BLaER1 (cell line): ENCODE measurements at regions not wholly inside any gene's neighbourhood (a gene's known extent, or its start where the extent isn't known, plus 50 kb on each side); places are given as distances from the start of the nearest gene placed in this dataset.

Source experiments
- H3K27ac ChIP-seq: shearing (Covaris generic); formaldehyde crosslinking; 2 replicates; pipeline ENCODE4 v1.8.1; 2022
- H3K27me3 ChIP-seq: shearing (Covaris generic); formaldehyde crosslinking; 2 replicates; pipeline ENCODE4 v1.8.1; 2022
- H3K36me3 ChIP-seq: shearing (Covaris generic); formaldehyde crosslinking; 2 replicates; pipeline ENCODE4 v1.8.1; 2022
- H3K4me1 ChIP-seq: shearing (Covaris generic); formaldehyde crosslinking; 2 replicates; pipeline ENCODE4 v1.8.1; 2022
- H3K4me2 ChIP-seq: shearing (Covaris generic); formaldehyde crosslinking; 2 replicates; pipeline ENCODE4 v1.8.1; 2022
- H3K4me3 ChIP-seq: shearing (Covaris generic); formaldehyde crosslinking; 2 replicates; pipeline ENCODE4 v1.8.1; 2022
- H3K9ac ChIP-seq: shearing (Covaris generic); formaldehyde crosslinking; 2 replicates; pipeline ENCODE4 v1.8.1; 2022
- H3K9me3 ChIP-seq: shearing (Covaris generic); formaldehyde crosslinking; 2 replicates; pipeline ENCODE4 v1.8.1; 2022
- H4K20me1 ChIP-seq: shearing (Covaris generic); formaldehyde crosslinking; 2 replicates; pipeline ENCODE4 v1.8.1; 2022
- Cebpa-rat ChIP-seq: shearing (Covaris generic); IDR thresholded peaks from 2 replicates; pipeline ENCODE4 v1.8.1; 2022

- H3K4me1 ChIP-seq = no peaks in the 10 kb centered on the region
- no peak overlapping the region for H3K4me2 ChIP-seq
- TF ChIP-seq Cebpa-rat = no peak
- H3K9me3 ChIP-seq = no peaks in the 10 kb centered on the region
- no peak overlapping the region for H3K9ac ChIP-seq
- no peak overlapping the region for H3K4me3 ChIP-seq
- no peaks in the 10 kb centered on the region for H4K20me1 ChIP-seq
- no peaks in the 10 kb centered on the region for H3K27me3 ChIP-seq
- H3K27ac ChIP-seq = no peak overlapping the region
- no peaks in the 10 kb centered on the region for H3K36me3 ChIP-seq
Observed at GRCh38 chr6:94487371-94487770, 1068.0 kb upstream of the EPHA7 start.

DNA sequence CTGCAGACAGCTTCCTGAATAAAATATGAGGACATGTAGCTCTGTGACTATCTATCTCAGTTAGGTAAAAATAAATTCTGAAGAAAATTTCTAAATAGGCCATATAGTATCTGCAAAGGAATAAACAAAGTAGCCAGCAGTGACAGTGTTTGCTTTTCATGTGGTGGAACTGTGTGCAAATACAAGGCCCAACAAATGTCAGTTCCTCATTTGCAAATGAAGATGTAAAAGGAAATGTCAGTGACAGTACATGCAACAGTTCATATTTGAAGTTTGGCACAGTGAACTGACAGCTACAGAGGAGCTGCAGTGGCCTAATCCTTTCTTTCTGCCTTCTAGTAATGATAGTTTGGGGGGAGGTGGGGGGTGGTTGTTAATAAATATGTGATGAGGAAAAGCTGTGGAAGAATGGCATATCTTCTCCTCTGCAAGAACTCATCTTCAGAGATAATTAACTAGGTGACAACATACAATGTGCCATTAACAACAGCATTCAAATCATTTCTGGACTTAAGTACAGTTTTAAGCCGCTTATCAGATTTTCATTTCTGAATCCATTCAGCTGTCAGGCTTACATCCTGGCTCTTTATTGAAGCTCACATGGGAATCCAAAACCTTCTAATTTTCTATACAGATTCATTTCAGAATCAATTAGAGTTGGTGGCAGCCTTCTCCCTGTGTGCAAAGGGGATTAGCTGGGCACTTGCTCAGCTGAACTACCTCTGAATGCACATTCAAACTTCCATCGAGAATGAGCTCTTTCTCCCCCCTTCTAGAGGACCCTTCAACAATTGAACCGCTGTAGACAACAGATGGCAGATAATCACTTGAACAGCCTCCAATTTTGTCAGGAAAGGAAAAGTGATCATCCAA is 1059.0 kb upstream of the EPHA7 start:
- Histone ChIP-seq H3K27me3 (no peaks in the 10 kb centered on the region), H3K27ac (no peak overlapping the region), H3K4me1 (peaks cover 16% of the 10 kb centered on the region), H3K4me3 (no peak overlapping the region), H3K36me3 (no peaks in the 10 kb centered on the region), H3K9ac (no peak overlapping the region), H3K9me3 (peaks cover 7% of the 10 kb centered on the region), H3K4me2 (peak overlapping the region; percentile 12; the same call in 1 of the 2 replicates), H4K20me1 (no peaks in the 10 kb centered on the region)
- TF ChIP-seq Cebpa-rat = no peak

GRCh38 chr6:94468830-94469229 is 1049.5 kb upstream of the EPHA7 start:
- TF ChIP-seq Cebpa-rat = no peak
- Histone ChIP-seq H3K4me3 (no peak overlapping the region), H3K9ac (no peak overlapping the region)

DNA sequence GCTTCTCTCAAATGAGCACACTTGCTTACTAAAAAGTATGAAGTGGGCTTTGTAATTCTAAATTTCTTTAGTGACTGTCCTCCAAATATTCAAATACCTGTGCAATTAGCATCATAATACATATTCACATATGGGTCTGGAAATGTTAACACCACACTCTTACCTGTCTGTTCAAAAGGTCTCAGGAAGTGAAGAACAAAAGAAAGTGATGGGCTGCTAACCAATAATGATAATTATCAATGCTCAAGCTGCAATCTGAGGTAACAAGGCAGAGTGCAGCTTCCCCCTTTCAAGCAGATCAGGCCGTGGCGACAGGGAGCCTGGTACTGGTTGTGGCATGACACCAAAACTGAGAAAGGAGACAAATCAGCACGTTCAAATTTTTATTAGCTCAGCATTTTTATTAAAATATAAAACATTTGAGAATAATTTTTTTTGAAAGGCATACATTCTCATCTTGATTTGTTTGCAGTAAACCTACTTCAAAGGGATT is 1044.7 kb upstream of the EPHA7 start:
- H4K20me1 ChIP-seq = no peaks in the 10 kb centered on the region
- no peak overlapping the region for H3K9ac ChIP-seq
- no peak overlapping the region for H3K4me2 ChIP-seq
- H3K27me3 ChIP-seq = no peaks in the 10 kb centered on the region
- no peaks in the 10 kb centered on the region for H3K36me3 ChIP-seq
- no peak overlapping the region for H3K27ac ChIP-seq
- no peak for TF ChIP-seq Cebpa-rat
- H3K4me3 ChIP-seq = no peak overlapping the region
- H3K9me3 ChIP-seq = no peaks in the 10 kb centered on the region
- no peaks in the 10 kb centered on the region for H3K4me1 ChIP-seq

More at GRCh38 chr6:94468830-94469229, 1049.5 kb upstream of the EPHA7 start:
- H3K27me3 ChIP-seq = no peaks in the 10 kb centered on the region
- H3K27ac ChIP-seq = no peak overlapping the region
- no peak overlapping the region for H3K4me2 ChIP-seq
- H3K36me3 ChIP-seq = no peaks in the 10 kb centered on the region
- H3K9me3 ChIP-seq = no peaks in the 10 kb centered on the region
- H3K4me1 ChIP-seq = no peaks in the 10 kb centered on the region
- H4K20me1 ChIP-seq = no peaks in the 10 kb centered on the region

- no peaks in the 10 kb centered on the region for H3K4me1 ChIP-seq
- H4K20me1 ChIP-seq = no peaks in the 10 kb centered on the region
- no peak overlapping the region for H3K27ac ChIP-seq
- H3K4me3 ChIP-seq = no peak overlapping the region
- no peak overlapping the region for H3K4me2 ChIP-seq
- TF ChIP-seq Cebpa-rat = no peak
- no peaks in the 10 kb centered on the region for H3K9me3 ChIP-seq
- no peaks in the 10 kb centered on the region for H3K36me3 ChIP-seq
- H3K27me3 ChIP-seq = no peaks in the 10 kb centered on the region
- H3K9ac ChIP-seq = no peak overlapping the region
Observed at GRCh38 chr6:94463306-94463705, 1043.9 kb upstream of the EPHA7 start.

GRCh38 chr6:94462231-94462630 is 1042.9 kb upstream of the EPHA7 start:
- Histone ChIP-seq H4K20me1 (no peaks in the 10 kb centered on the region), H3K4me1 (no peaks in the 10 kb centered on the region), H3K27me3 (no peaks in the 10 kb centered on the region), H3K9ac (no peak overlapping the region), H3K4me2 (no peak overlapping the region), H3K9me3 (no peaks in the 10 kb centered on the region), H3K27ac (no peak overlapping the region), H3K36me3 (no peaks in the 10 kb centered on the region), H3K4me3 (no peak overlapping the region)
- TF ChIP-seq Cebpa-rat = no peak

DNA sequence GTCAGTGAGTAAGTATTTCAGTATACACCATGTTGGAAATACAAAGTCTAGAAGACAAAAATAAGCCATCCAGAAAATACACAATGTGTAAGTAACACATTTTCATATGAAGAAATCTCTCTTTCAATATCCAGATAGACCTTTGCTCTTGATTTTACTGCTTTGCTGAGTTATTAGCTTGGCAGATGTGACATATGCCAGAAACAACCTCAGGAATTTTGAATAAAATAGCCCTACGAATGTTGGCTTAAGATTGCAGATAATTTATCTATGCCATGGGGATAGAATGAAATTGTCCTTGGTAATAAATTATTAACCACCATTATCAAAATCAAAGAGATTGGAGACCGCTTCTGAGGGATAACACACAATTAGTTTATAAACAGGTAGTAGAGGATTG is 1036.9 kb upstream of the EPHA7 start:
- Histone ChIP-seq H3K9me3 (no peaks in the 10 kb centered on the region), H3K36me3 (no peaks in the 10 kb centered on the region), H3K9ac (no peak overlapping the region), H3K27me3 (no peaks in the 10 kb centered on the region), H4K20me1 (no peaks in the 10 kb centered on the region), H3K4me1 (no peaks in the 10 kb centered on the region), H3K4me2 (no peak overlapping the region), H3K27ac (no peak overlapping the region), H3K4me3 (no peak overlapping the region)
- TF ChIP-seq Cebpa-rat = no peak

GRCh38 chr6:94454231-94454630 is 1034.9 kb upstream of the EPHA7 start:
- no peak overlapping the region for H3K4me3 ChIP-seq
- no peak for TF ChIP-seq Cebpa-rat
- no peak overlapping the region for H3K27ac ChIP-seq
- H4K20me1 ChIP-seq = no peaks in the 10 kb centered on the region
- no peak overlapping the region for H3K9ac ChIP-seq
- H3K9me3 ChIP-seq = no peaks in the 10 kb centered on the region
- H3K4me1 ChIP-seq = no peaks in the 10 kb centered on the region
- no peak overlapping the region for H3K4me2 ChIP-seq
- no peaks in the 10 kb centered on the region for H3K36me3 ChIP-seq
- H3K27me3 ChIP-seq = no peaks in the 10 kb centered on the region

DNA sequence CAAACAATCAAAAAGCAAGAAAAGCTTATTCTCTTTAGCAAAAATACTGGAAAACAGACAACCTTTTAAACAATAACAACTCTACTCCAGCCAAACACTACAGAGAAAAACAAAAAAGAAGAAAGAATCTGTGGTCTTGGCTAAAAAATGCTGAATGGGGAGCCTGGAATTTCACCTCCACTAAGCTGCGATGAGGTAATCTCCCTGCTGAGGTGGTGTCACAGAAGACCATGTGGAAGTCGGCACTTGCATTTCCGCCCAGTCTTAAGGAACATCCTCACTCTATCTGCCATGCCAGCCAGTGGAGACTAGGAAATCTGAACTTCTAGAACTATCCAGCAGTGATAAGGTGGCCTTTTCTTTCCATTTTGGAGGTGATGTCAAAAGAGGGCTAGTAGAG is 1026.8 kb upstream of the EPHA7 start:
- Histone ChIP-seq H3K27me3 (no peaks in the 10 kb centered on the region), H3K4me3 (no peak overlapping the region), H3K36me3 (no peaks in the 10 kb centered on the region), H3K27ac (no peak overlapping the region), H3K4me2 (no peak overlapping the region), H4K20me1 (no peaks in the 10 kb centered on the region), H3K4me1 (no peaks in the 10 kb centered on the region), H3K9ac (no peak overlapping the region), H3K9me3 (no peaks in the 10 kb centered on the region)
- no peak for TF ChIP-seq Cebpa-rat

GRCh38 chr6:94443701-94444100 is 1024.3 kb upstream of the EPHA7 start:
- Histone ChIP-seq H3K4me3 (no peak overlapping the region), H3K9me3 (no peaks in the 10 kb centered on the region), H3K4me1 (no peaks in the 10 kb centered on the region), H3K27ac (no peak overlapping the region), H3K9ac (no peak overlapping the region), H4K20me1 (no peaks in the 10 kb centered on the region), H3K4me2 (no peak overlapping the region), H3K36me3 (no peaks in the 10 kb centered on the region), H3K27me3 (no peaks in the 10 kb centered on the region)
- no peak for TF ChIP-seq Cebpa-rat

GRCh38 chr6:94424692-94425091 is 1005.3 kb upstream of the EPHA7 start:
- Histone ChIP-seq H3K9ac (no peak overlapping the region), H3K4me1 (no peaks in the 10 kb centered on the region), H3K27me3 (no peaks in the 10 kb centered on the region), H3K27ac (no peak overlapping the region), H4K20me1 (no peaks in the 10 kb centered on the region), H3K4me3 (no peak overlapping the region), H3K36me3 (no peaks in the 10 kb centered on the region), H3K9me3 (no peaks in the 10 kb centered on the region), H3K4me2 (no peak overlapping the region)
- TF ChIP-seq Cebpa-rat = no peak
